ENCODE measurements at regions not wholly inside any gene's neighbourhood (a gene's known extent, or its start where the extent isn't known, plus 50 kb on each side); places are given as distances from the start of the nearest gene placed in this dataset.
A peak's percentile ranks its signal among the peaks of the same experiment; 100 is the strongest.

GRCh38 chr2:224211181-224211480 is 172.0 kb upstream of the SERPINE2 start:
- Histone ChIP-seq H3K36me3 (ENCODE audit: control insufficient read depth in 2 of 3, insufficient read depth in 3 of 3, low read length in 3 of 3) (no peaks in the 10 kb centered on the region), H3K27ac (ENCODE audit: low read depth in 2 of 2, low read length in 2 of 2) (no peak overlapping the region), H3K9ac (ENCODE audit: low read length in 3 of 3) (no peak overlapping the region), H3K27me3 (ENCODE audit: control insufficient read depth, insufficient read depth, low read length) (no peaks in the 10 kb centered on the region), H3K9me3 (ENCODE audit: control insufficient read depth in 2 of 3, insufficient read depth in 1 of 3, low read length in 3 of 3) (no peaks in the 10 kb centered on the region), H3K4me3 (ENCODE audit: low read length in 3 of 3) (no peak overlapping the region), H3K4me1 (ENCODE audit: control insufficient read depth in 2 of 3, insufficient read depth in 2 of 3, low read depth in 1 of 3, low read length in 3 of 3) (no peaks in the 10 kb centered on the region)
- no peak for DNase-seq
- intact Hi-C loops (cut with DNase I) = no loop called here
- no peak for FAIRE-seq
- no peak for TF ChIP-seq CTCF (IDR thresholded peaks at IDR 0.05; ENCODE audit: borderline replicate concordance, extremely low read depth, insufficient read depth)

GRCh38 chr2:224210286-224211180 is 171.4 kb upstream of the SERPINE2 start:
- Histone ChIP-seq H3K27me3 (ENCODE audit: control insufficient read depth, insufficient read depth, low read length) (no peaks in the 10 kb centered on the region), H3K4me3 (ENCODE audit: low read length in 3 of 3) (no peak overlapping the region), H3K27ac (ENCODE audit: low read depth in 2 of 2, low read length in 2 of 2) (no peak overlapping the region), H3K36me3 (ENCODE audit: control insufficient read depth in 2 of 3, insufficient read depth in 3 of 3, low read length in 3 of 3) (no peaks in the 10 kb centered on the region), H3K9ac (ENCODE audit: low read length in 3 of 3) (no peak overlapping the region), H3K4me1 (ENCODE audit: control insufficient read depth in 2 of 3, insufficient read depth in 2 of 3, low read depth in 1 of 3, low read length in 3 of 3) (no peaks in the 10 kb centered on the region), H3K9me3 (ENCODE audit: control insufficient read depth in 2 of 3, insufficient read depth in 1 of 3, low read length in 3 of 3) (no peaks in the 10 kb centered on the region)
- DNase-seq (peak in 1 of 5 donors; percentile 31), FAIRE-seq (no peak)
- intact Hi-C loops (cut with DNase I) = no loop called here
- no peak for TF ChIP-seq CTCF (IDR thresholded peaks at IDR 0.05; ENCODE audit: borderline replicate concordance, extremely low read depth, insufficient read depth)

- H3K9ac ChIP-seq (ENCODE audit: low read length in 3 of 3) = no peak overlapping the region
- H3K9me3 ChIP-seq (ENCODE audit: control insufficient read depth in 2 of 3, insufficient read depth in 1 of 3, low read length in 3 of 3) = no peaks in the 10 kb centered on the region
- no peak overlapping the region for H3K27ac ChIP-seq (ENCODE audit: low read depth in 2 of 2, low read length in 2 of 2)
- no peak for TF ChIP-seq CTCF (IDR thresholded peaks at IDR 0.05; ENCODE audit: borderline replicate concordance, extremely low read depth, insufficient read depth)
- DNase-seq (no peak), FAIRE-seq (no peak)
- no peak overlapping the region for H3K4me3 ChIP-seq (ENCODE audit: low read length in 3 of 3)
- H3K36me3 ChIP-seq (ENCODE audit: control insufficient read depth in 2 of 3, insufficient read depth in 3 of 3, low read length in 3 of 3) = no peaks in the 10 kb centered on the region
- H3K4me1 ChIP-seq (ENCODE audit: control insufficient read depth in 2 of 3, insufficient read depth in 2 of 3, low read depth in 1 of 3, low read length in 3 of 3) = no peaks in the 10 kb centered on the region
- no peaks in the 10 kb centered on the region for H3K27me3 ChIP-seq (ENCODE audit: control insufficient read depth, insufficient read depth, low read length)
- intact Hi-C loops (cut with DNase I) = no loop called here
Observed at GRCh38 chr2:224209555-224210285, 170.6 kb upstream of the SERPINE2 start.

All from kidney (tissue), 13 donors.